Fibroblast of lung (primary cell): ENCODE measurements at regions not wholly inside any gene's neighbourhood (a gene's known extent, or its start where the extent isn't known, plus 50 kb on each side); places are given as distances from the start of the nearest gene placed in this dataset.
"Not testable (repeated sequence)": the region's sequence is repeated elsewhere in the genome, so short reads cannot be mapped to it uniquely, and the experiment has no call there.

Experiments used
- DNase-seq, 2 donors: peaks; one replicate each; pipeline versions ENCODE4 v3.0.0 to v3.0.0-alpha.2; 2010; ENCODE audit warnings: low read depth in 2 of 2
- H2AFZ ChIP-seq: 2 replicates; pipeline ENCODE4 v1.5.1; 2012; ENCODE audit warnings: low read length, control low read depth, inconsistent platforms
- H3K27ac ChIP-seq: 2 replicates; pipeline ENCODE4 v1.5.1; 2011; ENCODE audit warnings: low read length, control low read depth; ENCODE audit not compliant: insufficient read depth
- H3K27me3 ChIP-seq: 2 replicates; pipeline ENCODE4 v1.5.1; 2011; ENCODE audit warnings: mild to moderate bottlenecking, low read length; ENCODE audit not compliant: control insufficient read depth, insufficient read depth
- H3K36me3 ChIP-seq: 2 replicates; pipeline ENCODE4 v1.5.1; 2011; ENCODE audit warnings: low read length; ENCODE audit not compliant: control insufficient read depth, insufficient read depth
- H3K4me1 ChIP-seq: 2 replicates; pipeline ENCODE4 v1.5.1; 2011; ENCODE audit warnings: low read length; ENCODE audit not compliant: control insufficient read depth, insufficient read depth; ENCODE audit errors: extremely low read depth
- H3K4me2 ChIP-seq: 2 replicates; pipeline ENCODE4 v1.5.1; 2011; ENCODE audit warnings: low read length, control low read depth; ENCODE audit not compliant: insufficient read depth; ENCODE audit errors: extremely low read depth
- H3K4me3 ChIP-seq, 4 experiments: fragments of 200-600 bp in 1 of 4; sonication (generic) in 1 of 4; replicated peaks in 1 of 4; 2 replicates each; pipeline ENCODE4 v1.5.1; 2011 to 2016; ENCODE audit warnings: low read length in 4 of 4, low read depth in 3 of 4, mild to moderate bottlenecking in 3 of 4, control low read depth in 2 of 4, inconsistent platforms in 1 of 4, mixed read lengths in 1 of 4; ENCODE audit not compliant: insufficient read depth in 1 of 4; ENCODE audit errors: control extremely low read depth in 1 of 4
- H3K79me2 ChIP-seq: 2 replicates; pipeline ENCODE4 v1.5.1; 2012; ENCODE audit warnings: mild to moderate bottlenecking, low read length, inconsistent platforms; ENCODE audit not compliant: control insufficient read depth, insufficient read depth
- H3K9ac ChIP-seq: 2 replicates; pipeline ENCODE4 v1.5.1; 2011; ENCODE audit warnings: mild to moderate bottlenecking, low read length, control low read depth; ENCODE audit not compliant: insufficient read depth
- H3K9me3 ChIP-seq: 2 replicates; pipeline ENCODE4 v1.5.1; 2012; ENCODE audit warnings: low read depth, low read length; ENCODE audit not compliant: control insufficient read depth, insufficient read depth
- H4K20me1 ChIP-seq: 2 replicates; pipeline ENCODE4 v1.5.1; 2011; ENCODE audit warnings: low read length; ENCODE audit not compliant: control insufficient read depth, insufficient read depth; ENCODE audit errors: extremely low read depth
- CTCF ChIP-seq, 2 donors: IDR thresholded peaks in 1 of 2; conservative IDR thresholded peaks in 1 of 2; 1 replicate in 1 of 2; 2 replicates in 1 of 2; pipeline ENCODE4 v1.5.1; 2011 to 2012; ENCODE audit warnings: low read length in 2 of 2, control low read depth in 1 of 2, inconsistent platforms in 1 of 2, low read depth in 1 of 2, mild to moderate bottlenecking in 1 of 2
- EZH2 ChIP-seq: IDR thresholded peaks from 2 replicates; pipeline ENCODE4 v1.5.1; 2012; ENCODE audit warnings: low read length, control low read depth, mild to moderate bottlenecking; ENCODE audit errors: missing control alignments

- peak in 1 of 2 donors; percentile 6 for DNase-seq
- H3K4me1 ChIP-seq = no peaks in the 10 kb centered on the region
- no peak overlapping the region for H3K4me2 ChIP-seq
- H3K27me3 ChIP-seq = no peaks in the 10 kb centered on the region
- H3K9ac ChIP-seq = no peak overlapping the region
- no peak overlapping the region for H3K27ac ChIP-seq
- H3K4me3 ChIP-seq = no peak overlapping the region
- TF ChIP-seq EZH2 (no peak), CTCF (conservative IDR thresholded peaks at IDR 0.05 in 1 of 2, IDR thresholded peaks at IDR 0.05 in 1 of 2; ENCODE audit: low read depth in 1 of 2, low read length in 2 of 2) (no peak)
- no peaks in the 10 kb centered on the region for H3K36me3 ChIP-seq
- no peaks in the 10 kb centered on the region for H3K79me2 ChIP-seq
- no peaks in the 10 kb centered on the region for H3K9me3 ChIP-seq
- H4K20me1 ChIP-seq = no peaks in the 10 kb centered on the region
- H2AFZ ChIP-seq = no peak overlapping the region
Measured at GRCh38 chr7:112945046-112945445, 141.6 kb downstream of the GPR85 start.

GRCh38 chr7:112942981-112943380 lies 143.6 kb downstream of the GPR85 start:
- Histone ChIP-seq H3K4me2 (no peak overlapping the region), H3K27ac (no peak overlapping the region), H3K36me3 (no peaks in the 10 kb centered on the region), H3K4me3 (no peak overlapping the region), H3K9ac (no peak overlapping the region), H2AFZ (no peak overlapping the region), H3K4me1 (no peaks in the 10 kb centered on the region), H3K79me2 (peaks cover 8% of the 10 kb centered on the region), H3K9me3 (no peaks in the 10 kb centered on the region), H4K20me1 (no peaks in the 10 kb centered on the region), H3K27me3 (no peaks in the 10 kb centered on the region)
- no peak for TF ChIP-seq CTCF (conservative IDR thresholded peaks at IDR 0.05 in 1 of 2, IDR thresholded peaks at IDR 0.05 in 1 of 2; ENCODE audit: low read depth in 1 of 2, low read length in 2 of 2)
- no peak for TF ChIP-seq EZH2
- no peak for DNase-seq

- not testable (repeated sequence) for H3K27ac ChIP-seq, H3K4me2 ChIP-seq
Measured at GRCh38 chr7:112942125-112942524, 144.5 kb downstream of the GPR85 start.

More at GRCh38 chr7:112942125-112942524, 144.5 kb downstream of the GPR85 start:
- not testable (repeated sequence) for H3K9ac ChIP-seq, H3K4me3 ChIP-seq, H3K9me3 ChIP-seq, H4K20me1 ChIP-seq, H3K27me3 ChIP-seq, H3K36me3 ChIP-seq, H3K4me1 ChIP-seq, H2AFZ ChIP-seq, DNase-seq
- peaks cover 11% of the 10 kb centered on the region for H3K79me2 ChIP-seq
